ENCODE measurements at regions not wholly inside any gene's neighbourhood (a gene's known extent, or its start where the extent isn't known, plus 50 kb on each side); places are given as distances from the start of the nearest gene placed in this dataset.

GRCh38 chr6:40340957-40341356 is 246.2 kb downstream of the LRFN2 start:
- DNase-seq (ENCODE audit: low read depth): no peak

DNA sequence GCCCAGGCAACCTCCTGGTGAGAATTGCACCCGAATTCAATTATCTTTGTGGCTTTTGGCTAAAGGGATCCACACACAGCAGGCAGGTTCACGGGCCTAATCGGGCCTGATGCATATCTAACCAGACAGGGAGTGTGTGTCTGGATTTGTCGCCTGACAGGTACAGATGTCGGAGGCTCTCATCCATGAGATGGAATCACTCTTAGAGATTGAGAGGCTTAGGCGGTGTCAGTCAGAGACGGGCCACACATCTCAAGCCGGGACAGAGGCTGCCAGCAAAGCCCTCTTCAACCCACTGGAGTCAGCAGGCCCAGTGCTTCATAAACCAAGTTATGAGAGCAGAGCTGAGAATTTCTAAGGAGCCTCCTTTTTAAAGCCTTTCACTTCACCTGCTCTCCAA is 247.0 kb downstream of the LRFN2 start:
- DNase-seq (ENCODE audit: low read depth): no peak

DNA sequence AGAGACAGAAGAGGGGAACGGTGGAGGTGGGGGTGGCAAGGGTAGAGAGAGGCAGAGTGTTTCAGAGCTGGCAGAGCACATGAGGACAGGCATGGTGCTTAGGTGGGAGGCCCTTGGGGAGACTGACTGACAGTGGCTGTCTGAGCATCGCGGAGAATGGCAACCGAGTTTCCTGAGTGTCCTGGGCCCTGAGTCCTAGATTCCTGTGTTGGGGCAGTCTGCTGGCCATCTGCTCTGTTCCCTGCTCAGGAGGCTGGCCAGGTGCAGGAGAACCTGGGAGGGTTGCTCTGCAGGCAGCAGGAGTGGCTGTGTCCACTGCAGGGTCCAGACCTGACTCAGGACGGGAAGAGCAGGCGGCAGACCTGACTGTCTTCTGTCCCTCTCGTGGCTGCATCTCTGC is 248.9 kb downstream of the LRFN2 start:
- DNase-seq (ENCODE audit: low read depth): no peak

- DNase-seq (ENCODE audit: low read depth): no peak
Observed at GRCh38 chr6:40336940-40337760, 250.0 kb downstream of the LRFN2 start.

DNA sequence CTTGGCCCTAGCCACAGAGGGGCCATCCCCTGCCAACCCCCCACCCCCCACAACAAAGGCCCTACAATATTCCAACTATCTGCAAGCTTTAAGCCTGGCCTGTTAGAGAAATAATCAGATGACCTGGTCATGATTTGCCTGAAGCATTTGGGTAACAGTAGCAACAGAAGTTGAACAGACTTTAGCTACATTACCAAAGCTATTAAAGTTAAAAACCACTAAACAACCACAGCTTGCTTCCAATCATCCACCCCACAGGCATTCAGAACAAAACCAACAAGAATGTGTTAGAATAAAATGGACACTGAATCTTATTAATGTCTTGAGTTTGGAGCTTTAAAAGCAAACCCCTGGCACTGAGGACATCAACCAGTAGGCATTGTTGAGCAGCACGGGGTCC is 250.9 kb downstream of the LRFN2 start:
- DNase-seq (ENCODE audit: low read depth): no peak

- DNase-seq (ENCODE audit: low read depth): no peak
Observed at GRCh38 chr6:40334496-40335270, 252.5 kb downstream of the LRFN2 start.

GRCh38 chr6:40331545-40331944 is 255.6 kb downstream of the LRFN2 start:
- no peak for DNase-seq (ENCODE audit: low read depth)

GRCh38 chr6:40330301-40330721 is 256.9 kb downstream of the LRFN2 start:
- no peak for DNase-seq (ENCODE audit: low read depth)

- DNase-seq (ENCODE audit: low read depth): no peak
Observed at GRCh38 chr6:40328986-40329545, 258.1 kb downstream of the LRFN2 start.

GRCh38 chr6:40328386-40328985 is 258.7 kb downstream of the LRFN2 start:
- DNase-seq (ENCODE audit: low read depth): peak; percentile 22

GRCh38 chr6:40326714-40327421 is 260.3 kb downstream of the LRFN2 start:
- DNase-seq (ENCODE audit: low read depth): no peak

- no peak for DNase-seq (ENCODE audit: low read depth)
Observed at GRCh38 chr6:40325791-40326190, 261.4 kb downstream of the LRFN2 start.

DNA sequence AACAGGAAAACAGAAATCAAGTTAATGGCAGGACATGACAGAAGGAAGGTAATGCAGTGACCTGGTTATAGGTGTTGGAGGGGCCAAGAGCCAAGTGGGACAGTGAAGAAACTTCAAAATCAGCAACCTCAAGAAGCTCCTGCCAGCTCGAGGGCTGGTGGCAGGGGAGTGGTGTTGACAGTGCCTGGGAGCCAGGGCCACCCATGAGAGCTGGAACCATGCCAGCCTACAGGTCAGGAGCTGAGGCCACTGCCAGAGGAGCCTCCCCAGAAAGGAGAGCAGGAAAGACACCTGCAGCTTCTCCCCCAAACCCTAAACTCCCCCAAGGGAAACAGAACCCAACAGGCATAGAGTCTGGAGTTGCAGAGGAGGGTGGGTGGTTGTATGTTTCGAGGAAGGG is 262.1 kb downstream of the LRFN2 start:
- DNase-seq (ENCODE audit: low read depth): no peak

DNA sequence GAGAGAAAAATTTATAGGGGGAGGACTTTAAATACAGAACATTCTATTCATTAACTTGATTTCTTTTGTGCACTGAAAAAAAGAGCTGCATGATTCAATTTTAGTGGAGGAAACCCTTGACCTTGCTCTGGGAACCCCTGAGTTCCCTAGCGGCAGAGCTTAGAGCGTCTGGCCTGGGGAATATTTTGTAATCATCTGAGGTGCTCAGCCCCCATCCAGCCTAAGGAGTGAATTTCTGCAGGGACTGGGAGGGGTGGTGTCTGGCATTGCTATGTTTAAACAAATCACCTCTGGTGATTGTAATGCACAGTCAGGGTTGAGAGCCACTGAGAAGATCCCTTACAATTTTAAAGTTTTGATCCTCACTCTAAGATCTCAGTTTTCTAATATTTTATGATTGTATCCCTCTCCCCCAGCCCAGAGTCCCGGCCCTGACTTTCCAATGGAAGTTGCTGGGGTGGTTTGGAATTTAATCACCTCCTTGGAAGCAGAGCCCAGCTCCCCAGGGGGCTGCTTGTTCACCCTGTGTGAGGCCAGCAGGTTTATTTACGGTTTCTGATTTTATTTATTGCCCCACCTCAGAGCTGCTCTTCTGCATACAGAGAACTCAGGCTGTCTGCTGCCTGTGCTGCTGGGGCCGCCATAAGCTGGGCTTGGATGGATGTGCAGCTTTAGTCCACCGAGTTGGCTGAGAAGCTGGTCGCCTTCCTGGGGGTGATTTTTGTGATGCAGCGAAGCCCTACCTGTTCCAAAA is 263.1 kb downstream of the LRFN2 start:
- DNase-seq (ENCODE audit: low read depth): no peak

- DNase-seq (ENCODE audit: low read depth): no peak
Observed at GRCh38 chr6:40322336-40322735, 264.8 kb downstream of the LRFN2 start.

GRCh38 chr6:40321616-40322015 is 265.5 kb downstream of the LRFN2 start:
- DNase-seq (ENCODE audit: low read depth): no peak

- no peak for DNase-seq (ENCODE audit: low read depth)
Observed at GRCh38 chr6:40320947-40321346, 266.2 kb downstream of the LRFN2 start.

DNA sequence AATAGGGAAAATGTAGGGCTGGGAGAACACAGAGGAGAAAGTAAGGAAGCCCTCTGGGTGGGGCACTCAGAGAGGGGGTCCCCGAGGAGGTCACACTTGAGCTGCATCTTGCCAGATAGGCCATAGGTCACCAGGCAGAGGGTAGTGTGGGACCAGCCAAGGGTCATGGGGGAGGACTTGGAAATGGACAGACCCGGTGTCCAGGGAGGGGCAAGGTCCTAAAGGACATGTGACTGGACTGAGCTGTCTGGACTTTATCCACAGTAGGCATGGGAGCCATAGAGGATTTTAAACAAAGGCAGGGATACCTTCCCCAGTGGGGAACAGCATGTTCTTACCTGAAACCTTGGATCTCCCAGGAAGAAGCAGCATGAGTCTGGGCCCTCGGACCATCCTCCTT is 266.7 kb downstream of the LRFN2 start:
- no peak for DNase-seq (ENCODE audit: low read depth)

DNA sequence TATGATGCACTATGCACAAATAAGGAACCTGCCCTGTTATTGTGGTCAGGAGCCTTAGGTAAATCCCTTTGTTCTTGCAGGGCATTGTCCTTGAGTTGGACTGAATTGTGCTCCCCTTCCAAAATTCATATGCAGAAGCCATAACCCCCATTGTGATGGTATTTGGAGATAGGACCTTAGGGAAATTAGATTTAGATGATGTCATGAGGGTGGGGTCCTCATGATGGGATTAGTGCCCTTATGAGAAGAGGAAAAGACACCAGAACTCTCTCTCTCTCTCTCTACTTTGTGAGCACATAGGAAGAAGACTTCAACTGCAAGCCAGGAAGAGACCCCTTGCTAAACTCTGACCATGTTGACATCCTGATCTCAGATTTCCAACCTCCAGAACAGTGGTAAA is 268.0 kb downstream of the LRFN2 start:
- no peak for DNase-seq (ENCODE audit: low read depth)

DNA sequence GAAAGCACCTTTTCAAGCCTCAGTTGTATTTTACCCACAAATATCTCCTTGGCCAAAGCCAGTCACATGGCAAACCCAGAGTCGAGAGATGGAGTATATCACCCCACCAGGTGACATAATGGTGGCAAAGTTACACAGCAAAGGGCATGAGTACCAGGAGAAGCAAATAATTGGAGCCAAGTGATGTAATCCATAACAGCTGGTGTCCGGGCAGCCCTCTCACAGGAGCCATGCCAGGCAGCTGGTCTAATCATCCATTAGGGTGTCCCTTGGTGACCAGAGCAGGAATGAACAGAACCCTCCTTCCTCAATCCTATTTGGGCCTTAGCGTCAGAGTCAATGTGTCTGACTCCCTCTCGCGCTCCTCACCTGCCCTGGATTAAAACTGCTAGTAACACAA is 272.1 kb downstream of the LRFN2 start:
- no peak for DNase-seq (ENCODE audit: low read depth)

- no peak for DNase-seq (ENCODE audit: low read depth)
Observed at GRCh38 chr6:40313582-40313981, 273.6 kb downstream of the LRFN2 start.
